ENCODE measurements at regions not wholly inside any gene's neighbourhood (a gene's known extent, or its start where the extent isn't known, plus 50 kb on each side); places are given as distances from the start of the nearest gene placed in this dataset.
"Not testable (repeated sequence)": the region's sequence is repeated elsewhere in the genome, so short reads cannot be mapped to it uniquely, and the experiment has no call there.

- H2BK12ac ChIP-seq (ENCODE audit: low read length); H3K27ac ChIP-seq (ENCODE audit: low read depth, low read length); DNase-seq; H2BK5ac ChIP-seq (ENCODE audit: low read depth, low read length, poor library complexity); H4K8ac ChIP-seq (ENCODE audit: low read depth, low read length); H3K18ac ChIP-seq (ENCODE audit: low read length); H3K4me2 ChIP-seq (ENCODE audit: low read length); H2AK5ac ChIP-seq (ENCODE audit: low read length); H3K36me3 ChIP-seq (ENCODE audit: control insufficient read depth in 1 of 2, insufficient read depth in 2 of 2, low read length in 2 of 2); H2AFZ ChIP-seq (ENCODE audit: insufficient read depth, low read length, poor library complexity); H3K23ac ChIP-seq (ENCODE audit: low read length); H3K14ac ChIP-seq (ENCODE audit: low read length); H2BK120ac ChIP-seq (ENCODE audit: insufficient read depth, low read length, poor library complexity); H4K91ac ChIP-seq (ENCODE audit: low read depth, low read length); H4K12ac ChIP-seq (ENCODE audit: low read depth, low read length); H3K4ac ChIP-seq (ENCODE audit: low read depth, low read length); H3K79me2 ChIP-seq (ENCODE audit: control insufficient read depth, insufficient read depth, low read length, poor library complexity); H3K79me1 ChIP-seq (ENCODE audit: low read length); H3K9me3 ChIP-seq (ENCODE audit: insufficient read depth, low read depth, low read length); H3K9ac ChIP-seq (ENCODE audit: low read length); H3K4me1 ChIP-seq (ENCODE audit: control insufficient read depth in 1 of 2, insufficient read depth in 2 of 2, low read length in 2 of 2); H3K4me3 ChIP-seq (ENCODE audit: low read depth, low read length); H3K27me3 ChIP-seq (ENCODE audit: insufficient read depth, low read length): not testable (repeated sequence)
- WGBS (ENCODE audit: extremely low coverage, insufficient coverage, insufficient read length), result no CpG with 5 or more reads among the region's 6 CpGs
Observed at GRCh38 chr1:55296247-55296646, 81.1 kb upstream of the USP24 start.

GRCh38 chr1:55289614-55290013 lies 74.5 kb upstream of the USP24 start:
- peaks cover 6% of the 10 kb centered on the region for H3K79me1 ChIP-seq (ENCODE audit: low read length)
- no peak overlapping the region for H2BK12ac ChIP-seq (ENCODE audit: low read length)
- no peak overlapping the region for H3K9ac ChIP-seq (ENCODE audit: low read length)
- no CpG with 5 or more reads among the region's 5 CpGs for WGBS (ENCODE audit: extremely low coverage, insufficient coverage, insufficient read length)
- H3K4me1 ChIP-seq (ENCODE audit: control insufficient read depth in 1 of 2, insufficient read depth in 2 of 2, low read length in 2 of 2), result peaks cover 3 to 7% of the 10 kb centered on the region in 2 experiments
- no peak overlapping the region for H4K12ac ChIP-seq (ENCODE audit: low read depth, low read length)
- H3K4me2 ChIP-seq (ENCODE audit: low read length), result no peak overlapping the region
- H3K9me3 ChIP-seq (ENCODE audit: insufficient read depth, low read depth, low read length), result no peaks in the 10 kb centered on the region
- no peak overlapping the region for H2BK5ac ChIP-seq (ENCODE audit: low read depth, low read length, poor library complexity)
- H3K14ac ChIP-seq (ENCODE audit: low read length), result no peak overlapping the region
- no peak overlapping the region for H2BK120ac ChIP-seq (ENCODE audit: insufficient read depth, low read length, poor library complexity)
- H3K4ac ChIP-seq (ENCODE audit: low read depth, low read length), result no peak overlapping the region
- H3K27me3 ChIP-seq (ENCODE audit: insufficient read depth, low read length), result no peaks in the 10 kb centered on the region
- no peaks in the 10 kb centered on the region for H3K36me3 ChIP-seq (ENCODE audit: control insufficient read depth in 1 of 2, insufficient read depth in 2 of 2, low read length in 2 of 2)
- no peak overlapping the region for H2AFZ ChIP-seq (ENCODE audit: insufficient read depth, low read length, poor library complexity)
- H2AK5ac ChIP-seq (ENCODE audit: low read length), result no peak overlapping the region
- DNase-seq, result peak; percentile 44 to 73
- no peaks in the 10 kb centered on the region for H3K79me2 ChIP-seq (ENCODE audit: control insufficient read depth, insufficient read depth, low read length, poor library complexity)
- H4K91ac ChIP-seq (ENCODE audit: low read depth, low read length), result no peak overlapping the region
- no peak overlapping the region for H3K4me3 ChIP-seq (ENCODE audit: low read depth, low read length)
- H4K8ac ChIP-seq (ENCODE audit: low read depth, low read length), result no peak overlapping the region
- no peak overlapping the region for H3K23ac ChIP-seq (ENCODE audit: low read length)
- no peak overlapping the region for H3K27ac ChIP-seq (ENCODE audit: low read depth, low read length)
- H3K18ac ChIP-seq (ENCODE audit: low read length), result no peak overlapping the region

GRCh38 chr1:55289042-55289441 lies 73.9 kb upstream of the USP24 start:
- Histone ChIP-seq H2AFZ (ENCODE audit: insufficient read depth, low read length, poor library complexity) (no peak overlapping the region), H3K18ac (ENCODE audit: low read length) (no peak overlapping the region), H3K79me1 (ENCODE audit: low read length) (peaks cover 6% of the 10 kb centered on the region), H3K4me2 (ENCODE audit: low read length) (no peak overlapping the region), H2BK120ac (ENCODE audit: insufficient read depth, low read length, poor library complexity) (peak overlapping the region; percentile 5), H2BK12ac (ENCODE audit: low read length) (peak overlapping the region; percentile 0), H3K9ac (ENCODE audit: low read length) (no peak overlapping the region), H3K36me3 (ENCODE audit: control insufficient read depth in 1 of 2, insufficient read depth in 2 of 2, low read length in 2 of 2) (no peaks in the 10 kb centered on the region), H2BK5ac (ENCODE audit: low read depth, low read length, poor library complexity) (no peak overlapping the region), H3K27ac (ENCODE audit: low read depth, low read length) (no peak overlapping the region), H3K27me3 (ENCODE audit: insufficient read depth, low read length) (no peaks in the 10 kb centered on the region), H4K8ac (ENCODE audit: low read depth, low read length) (no peak overlapping the region), H3K9me3 (ENCODE audit: insufficient read depth, low read depth, low read length) (no peaks in the 10 kb centered on the region), H3K23ac (ENCODE audit: low read length) (no peak overlapping the region), H3K4me1 (ENCODE audit: control insufficient read depth in 1 of 2, insufficient read depth in 2 of 2, low read length in 2 of 2) (peaks cover 3 to 7% of the 10 kb centered on the region in 2 experiments), H3K14ac (ENCODE audit: low read length) (no peak overlapping the region), H4K91ac (ENCODE audit: low read depth, low read length) (peak overlapping the region; percentile 4), H4K12ac (ENCODE audit: low read depth, low read length) (no peak overlapping the region), H2AK5ac (ENCODE audit: low read length) (no peak overlapping the region), H3K4me3 (ENCODE audit: low read depth, low read length) (no peak overlapping the region), H3K4ac (ENCODE audit: low read depth, low read length) (no peak overlapping the region), H3K79me2 (ENCODE audit: control insufficient read depth, insufficient read depth, low read length, poor library complexity) (no peaks in the 10 kb centered on the region)
- WGBS (ENCODE audit: extremely low coverage, insufficient coverage, insufficient read length), result no CpG with 5 or more reads among the region's 7 CpGs
- DNase-seq, result no peak

- Histone ChIP-seq H3K4ac (ENCODE audit: low read depth, low read length) (no peak overlapping the region), H2BK5ac (ENCODE audit: low read depth, low read length, poor library complexity) (no peak overlapping the region), H3K9me3 (ENCODE audit: insufficient read depth, low read depth, low read length) (no peaks in the 10 kb centered on the region), H3K4me1 (ENCODE audit: control insufficient read depth in 1 of 2, insufficient read depth in 2 of 2, low read length in 2 of 2) (peaks cover 3 to 7% of the 10 kb centered on the region in 2 experiments), H3K18ac (ENCODE audit: low read length) (no peak overlapping the region), H2BK120ac (ENCODE audit: insufficient read depth, low read length, poor library complexity) (peak overlapping the region; percentile 54), H3K9ac (ENCODE audit: low read length) (no peak overlapping the region), H4K91ac (ENCODE audit: low read depth, low read length) (peak overlapping the region; percentile 67), H2AK5ac (ENCODE audit: low read length) (peak overlapping the region; percentile 75), H3K36me3 (ENCODE audit: control insufficient read depth in 1 of 2, insufficient read depth in 2 of 2, low read length in 2 of 2) (no peaks in the 10 kb centered on the region), H3K4me3 (ENCODE audit: low read depth, low read length) (no peak overlapping the region), H2BK12ac (ENCODE audit: low read length) (peak overlapping the region; percentile 33), H3K27ac (ENCODE audit: low read depth, low read length) (no peak overlapping the region), H3K14ac (ENCODE audit: low read length) (peak overlapping the region; percentile 35), H3K79me1 (ENCODE audit: low read length) (peaks cover 6% of the 10 kb centered on the region), H3K4me2 (ENCODE audit: low read length) (no peak overlapping the region), H4K12ac (ENCODE audit: low read depth, low read length) (no peak overlapping the region), H3K27me3 (ENCODE audit: insufficient read depth, low read length) (no peaks in the 10 kb centered on the region), H3K23ac (ENCODE audit: low read length) (no peak overlapping the region), H3K79me2 (ENCODE audit: control insufficient read depth, insufficient read depth, low read length, poor library complexity) (no peaks in the 10 kb centered on the region), H4K8ac (ENCODE audit: low read depth, low read length) (no peak overlapping the region), H2AFZ (ENCODE audit: insufficient read depth, low read length, poor library complexity) (no peak overlapping the region)
- no peak for DNase-seq
- no CpG with 5 or more reads among the region's 13 CpGs for WGBS (ENCODE audit: extremely low coverage, insufficient coverage, insufficient read length)
Observed at GRCh38 chr1:55288245-55288644, 73.1 kb upstream of the USP24 start.

Data from trophoblast cell (in vitro differentiated cells and primary cell).